Fibroblast of pulmonary artery (primary cell): ENCODE measurements at regions not wholly inside any gene's neighbourhood (a gene's known extent, or its start where the extent isn't known, plus 50 kb on each side); places are given as distances from the start of the nearest gene placed in this dataset.
A peak's percentile ranks its signal among the peaks of the same experiment; 100 is the strongest.

Experiments
- DNase-seq: peaks from one replicate; pipeline ENCODE4 v3.0.0-alpha.2; 2010; ENCODE audit warnings: low read depth
- H3K4me3 ChIP-seq: replicated peaks from 2 replicates; pipeline ENCODE4 v1.5.1; 2011; ENCODE audit warnings: low read depth, mild to moderate bottlenecking, control low read depth, low read length, moderate library complexity
- TF ChIP-seq, protein P1 (sequence below): IDR thresholded peaks from 2 replicates; pipeline ENCODE4 v1.5.1; 2011; ENCODE audit warnings: mild to moderate bottlenecking, control low read depth, low read length, inconsistent platforms; ENCODE audit errors: missing control alignments

DNA sequence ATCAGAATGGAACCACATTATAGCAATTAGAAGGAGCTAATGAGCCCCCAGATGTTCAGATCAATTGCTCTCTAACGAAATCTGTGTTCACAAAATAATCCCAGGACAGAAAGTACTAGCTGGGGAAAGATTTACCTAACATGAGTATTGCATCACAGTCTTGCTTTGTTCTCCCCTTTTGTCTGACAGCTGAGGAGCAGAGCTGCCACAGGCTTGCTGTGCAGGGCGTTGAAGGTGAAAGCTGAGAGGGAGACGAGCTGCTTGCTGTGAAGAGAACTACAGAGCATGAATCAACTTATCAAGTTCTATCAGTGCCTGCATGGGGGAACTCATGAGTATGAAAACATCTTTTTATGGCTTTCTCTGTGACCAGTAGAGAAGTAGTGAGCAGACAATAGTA, 441.2 kb downstream of the CENPC start:
- H3K4me3 ChIP-seq = no peak overlapping the region
- no peak for DNase-seq
- TF ChIP-seq, protein P1, sequence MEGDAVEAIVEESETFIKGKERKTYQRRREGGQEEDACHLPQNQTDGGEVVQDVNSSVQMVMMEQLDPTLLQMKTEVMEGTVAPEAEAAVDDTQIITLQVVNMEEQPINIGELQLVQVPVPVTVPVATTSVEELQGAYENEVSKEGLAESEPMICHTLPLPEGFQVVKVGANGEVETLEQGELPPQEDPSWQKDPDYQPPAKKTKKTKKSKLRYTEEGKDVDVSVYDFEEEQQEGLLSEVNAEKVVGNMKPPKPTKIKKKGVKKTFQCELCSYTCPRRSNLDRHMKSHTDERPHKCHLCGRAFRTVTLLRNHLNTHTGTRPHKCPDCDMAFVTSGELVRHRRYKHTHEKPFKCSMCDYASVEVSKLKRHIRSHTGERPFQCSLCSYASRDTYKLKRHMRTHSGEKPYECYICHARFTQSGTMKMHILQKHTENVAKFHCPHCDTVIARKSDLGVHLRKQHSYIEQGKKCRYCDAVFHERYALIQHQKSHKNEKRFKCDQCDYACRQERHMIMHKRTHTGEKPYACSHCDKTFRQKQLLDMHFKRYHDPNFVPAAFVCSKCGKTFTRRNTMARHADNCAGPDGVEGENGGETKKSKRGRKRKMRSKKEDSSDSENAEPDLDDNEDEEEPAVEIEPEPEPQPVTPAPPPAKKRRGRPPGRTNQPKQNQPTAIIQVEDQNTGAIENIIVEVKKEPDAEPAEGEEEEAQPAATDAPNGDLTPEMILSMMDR = no peak

DNA sequence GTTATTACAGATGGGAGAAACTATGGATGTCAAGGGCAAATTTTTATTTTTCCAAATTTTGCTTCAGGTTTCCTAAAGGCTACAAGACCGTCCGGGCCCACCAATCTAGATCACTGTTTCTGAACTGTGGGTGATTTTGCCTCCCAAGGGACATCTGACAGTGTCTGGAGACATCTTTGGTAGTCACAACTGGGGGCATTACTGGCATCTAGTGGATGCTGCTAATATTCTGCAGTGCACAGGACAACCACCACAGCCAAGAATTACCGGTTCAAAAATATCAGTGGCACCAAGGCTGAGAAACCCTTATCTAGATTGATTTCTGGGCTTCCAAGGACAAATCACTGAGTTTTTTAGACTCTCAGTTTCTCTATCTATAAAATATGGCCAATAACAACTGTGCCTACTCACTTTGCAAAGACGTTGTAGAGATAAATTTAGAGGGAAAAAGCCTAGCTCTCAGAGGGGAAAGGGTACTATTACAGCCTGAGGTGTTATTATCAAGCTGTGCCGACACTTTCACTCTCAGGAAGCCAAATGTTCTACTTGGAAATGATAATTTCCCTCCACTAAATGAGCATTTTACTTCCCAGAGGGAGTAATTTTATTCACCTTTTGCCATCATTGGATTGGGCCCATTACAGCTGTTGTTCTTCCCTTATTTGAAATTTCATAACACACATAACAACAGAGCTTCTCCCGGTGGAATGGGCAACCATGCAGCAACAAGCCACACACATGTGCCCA, 442.1 kb downstream of the CENPC start:
- no peak for DNase-seq
- H3K4me3 ChIP-seq = no peak overlapping the region
- TF ChIP-seq, protein P1 = no peak

DNA sequence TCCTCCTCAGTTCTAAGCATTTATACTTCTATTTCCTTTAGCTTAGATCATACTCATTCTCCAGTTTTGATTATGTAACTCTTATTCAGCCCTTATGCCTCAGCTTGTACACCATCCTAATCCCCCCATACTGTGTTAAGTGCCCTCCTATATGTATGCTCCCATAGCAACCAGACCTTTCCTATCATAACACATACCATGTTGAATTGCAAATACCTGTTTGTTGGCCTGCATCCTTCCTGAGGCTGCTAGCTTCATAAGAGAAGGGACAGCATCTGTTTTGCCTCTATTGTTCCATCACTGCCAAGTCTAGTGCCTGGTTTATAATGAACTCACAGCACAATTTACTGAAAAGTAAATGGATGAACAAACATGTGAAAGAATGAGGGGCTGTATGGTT, 443.7 kb downstream of the CENPC start:
- TF ChIP-seq, protein P1 = no peak
- H3K4me3 ChIP-seq = no peak overlapping the region
- DNase-seq = no peak

DNA sequence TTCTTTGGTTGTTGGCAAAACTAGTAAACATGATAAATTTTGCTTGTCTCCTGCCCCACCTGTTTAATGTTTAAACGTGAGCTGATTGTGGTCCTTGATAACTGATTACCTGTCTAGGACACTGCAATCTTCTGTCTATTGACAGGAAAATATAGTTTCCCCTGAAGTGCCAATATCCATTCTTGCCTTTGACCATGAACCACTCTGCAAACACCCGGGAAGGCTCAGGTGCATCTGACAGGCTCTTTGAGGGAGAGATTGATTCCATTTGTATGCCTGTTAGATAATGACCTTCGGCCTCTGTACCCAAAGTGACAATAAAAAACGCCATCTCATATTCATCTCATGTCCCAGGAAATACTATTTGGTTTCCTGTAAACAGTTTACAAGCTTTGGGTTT, 453.0 kb downstream of the CENPC start:
- TF ChIP-seq, protein P1 = no peak
- H3K4me3 ChIP-seq = no peak overlapping the region
- no peak for DNase-seq

DNA sequence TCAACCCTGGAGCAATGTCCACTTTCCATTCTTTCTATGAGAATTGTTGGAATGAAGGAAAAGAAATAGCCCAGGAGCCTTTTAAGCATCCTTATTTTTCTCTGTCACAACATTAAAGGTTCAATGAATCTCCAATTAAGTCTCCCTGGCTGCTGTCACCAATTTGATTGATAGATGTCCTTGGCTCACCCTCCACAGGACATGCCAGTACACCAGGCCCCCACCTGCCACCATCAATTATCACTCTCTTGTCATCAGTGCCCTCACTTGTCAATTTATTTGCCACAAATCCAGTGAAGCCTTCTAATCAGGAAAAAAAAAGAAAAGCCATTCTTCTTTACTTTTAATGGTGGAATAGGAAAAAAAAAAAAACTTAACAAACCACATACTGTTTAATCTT, 453.6 kb downstream of the CENPC start:
- TF ChIP-seq, protein P1 = no peak
- no peak for DNase-seq
- no peak overlapping the region for H3K4me3 ChIP-seq

DNA sequence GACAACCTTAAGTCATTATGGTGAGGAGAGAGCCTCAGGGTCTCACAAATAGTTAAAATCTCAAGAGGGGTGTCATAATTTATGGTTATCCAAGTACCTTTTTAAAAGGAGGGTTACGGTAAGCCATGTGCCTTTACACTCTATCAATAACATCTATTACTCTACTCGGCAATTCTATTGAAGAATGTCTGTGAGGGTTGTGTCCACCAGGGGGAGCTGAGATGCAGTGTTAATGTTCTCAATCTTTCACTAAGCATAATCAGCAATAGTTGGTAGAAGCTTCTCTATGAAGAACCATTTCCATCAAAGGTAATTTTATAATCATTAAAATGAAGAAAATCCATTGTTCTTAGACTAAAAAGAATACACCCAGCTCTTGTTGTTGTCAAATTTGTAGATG, 457.4 kb downstream of the CENPC start:
- DNase-seq = peak; percentile 24
- no peak overlapping the region for H3K4me3 ChIP-seq
- TF ChIP-seq, protein P1 = peak; percentile 36

DNA sequence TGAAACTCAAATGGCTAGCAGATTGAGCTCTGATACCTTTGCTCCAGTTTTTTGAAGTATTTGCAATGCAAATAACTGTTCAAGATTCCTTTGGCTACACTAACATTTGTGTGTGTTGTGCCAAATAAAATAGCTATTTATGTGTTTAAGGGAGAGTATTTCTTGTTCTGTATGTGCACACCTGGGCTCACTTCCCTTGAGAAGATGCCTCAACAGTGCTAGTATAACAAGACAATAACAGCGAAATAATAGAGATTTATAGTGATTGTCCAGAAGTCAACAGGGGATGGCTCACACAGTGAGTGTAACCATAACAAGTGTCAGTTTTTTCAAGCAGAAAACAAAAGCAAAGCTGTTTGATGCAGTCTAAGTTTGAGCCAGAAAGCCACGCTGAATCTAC, 460.5 kb downstream of the CENPC start:
- no peak for DNase-seq
- TF ChIP-seq, protein P1 = no peak
- no peak overlapping the region for H3K4me3 ChIP-seq
